Neural progenitor cell (in vitro differentiated cells): ENCODE measurements at regions not wholly inside any gene's neighbourhood (a gene's known extent, or its start where the extent isn't known, plus 50 kb on each side); places are given as distances from the start of the nearest gene placed in this dataset.

ENCODE experiments used
- CTCF ChIP-seq: fragments of 200-600 bp; sonication (generic); IDR thresholded peaks from 2 replicates; pipeline ENCODE4 v1.5.1; 2017; ENCODE audit warnings: antibody characterized with exemption, mild to moderate bottlenecking
- EZH2 ChIP-seq: fragments of 200-600 bp; sonication (generic); IDR thresholded peaks from 2 replicates; pipeline ENCODE4 v1.6.1; 2017; ENCODE audit warnings: antibody characterized with exemption, mild to moderate bottlenecking, moderate library complexity
- EZH2phosphoT487 ChIP-seq: fragments of 200-600 bp; sonication (generic); IDR thresholded peaks from 2 replicates; pipeline ENCODE4 v1.6.1; 2017; ENCODE audit warnings: antibody characterized with exemption

GRCh38 chr4:3369781-3370674 is 71.7 kb upstream of the HGFAC start:
- TF ChIP-seq CTCF (no peak), EZH2 (no peak), EZH2phosphoT487 (no peak)
